Right renal pelvis (tissue), 4 donors: ENCODE measurements at regions not wholly inside any gene's neighbourhood (a gene's known extent, or its start where the extent isn't known, plus 50 kb on each side); places are given as distances from the start of the nearest gene placed in this dataset.
"Not testable (repeated sequence)": the region's sequence is repeated elsewhere in the genome, so short reads cannot be mapped to it uniquely, and the experiment has no call there.

Source experiments
- DNase-seq, 4 donors: peaks; one replicate each; pipeline ENCODE4 v3.0.0-alpha.2; 2013; ENCODE audit warnings: low read depth in 4 of 4, low spot score in 3 of 4, missing footprints in 1 of 4

GRCh38 chr7:131151034-131151433 is 176.6 kb upstream of the MKLN1 start:
- DNase-seq: no peak

GRCh38 chr7:131152766-131153165 is 174.9 kb upstream of the MKLN1 start:
- DNase-seq: no peak

- no peak for DNase-seq
These were observed 173.3 kb upstream of the MKLN1 start for GRCh38 chr7:131154380-131154779.

GRCh38 chr7:131157530-131158243 is 170.0 kb upstream of the MKLN1 start:
- no peak for DNase-seq

- not testable (repeated sequence) for DNase-seq
These were observed 169.4 kb upstream of the MKLN1 start for GRCh38 chr7:131158244-131158636.

GRCh38 chr7:131159961-131160361 is 167.7 kb upstream of the MKLN1 start:
- DNase-seq: no peak

- DNase-seq: no peak
These were observed 166.6 kb upstream of the MKLN1 start for GRCh38 chr7:131161103-131161502.

- DNase-seq: no peak
These were observed 163.4 kb upstream of the MKLN1 start for GRCh38 chr7:131164025-131164925.

- DNase-seq: no peak
These were observed 161.6 kb upstream of the MKLN1 start for GRCh38 chr7:131166066-131166465.

GRCh38 chr7:131170440-131171271 is 157.0 kb upstream of the MKLN1 start:
- no peak for DNase-seq

GRCh38 chr7:131173145-131173890 is 154.4 kb upstream of the MKLN1 start:
- no peak for DNase-seq

- no peak for DNase-seq
These were observed 153.3 kb upstream of the MKLN1 start for GRCh38 chr7:131174391-131174790.

GRCh38 chr7:131174855-131175254 is 152.8 kb upstream of the MKLN1 start:
- DNase-seq: no peak

- DNase-seq: no peak
These were observed 145.1 kb upstream of the MKLN1 start for GRCh38 chr7:131182446-131183058.

GRCh38 chr7:131183072-131183471 is 144.6 kb upstream of the MKLN1 start:
- no peak for DNase-seq

GRCh38 chr7:131183611-131184119 is 144.0 kb upstream of the MKLN1 start:
- DNase-seq: no peak

GRCh38 chr7:131186816-131187215 is 140.9 kb upstream of the MKLN1 start:
- DNase-seq: no peak

- DNase-seq: no peak
These were observed 139.0 kb upstream of the MKLN1 start for GRCh38 chr7:131188367-131189339.
